Smooth muscle cell (in vitro differentiated cells): ENCODE measurements at regions not wholly inside any gene's neighbourhood (a gene's known extent, or its start where the extent isn't known, plus 50 kb on each side); places are given as distances from the start of the nearest gene placed in this dataset.

Experiments used
- DNase-seq: peaks from one replicate; lab custom pipeline; 2025; ENCODE audit not compliant: unreplicated experiment; lab: John Stamatoyannopoulos, UW
- H2AFZ ChIP-seq: fragments of 200-600 bp; sonication (generic); 2 replicates; pipeline ENCODE4 v1.6.0; 2016; ENCODE audit warnings: antibody characterized with exemption, low read depth, mild to moderate bottlenecking
- H3F3A ChIP-seq: fragments of 200-600 bp; sonication (generic); 2 replicates; pipeline ENCODE4 v1.6.0; 2017; ENCODE audit warnings: antibody characterized with exemption, low read depth
- H3K27ac ChIP-seq: fragments of 200-600 bp; sonication (generic); 2 replicates; pipeline ENCODE4 v1.5.1; 2016; ENCODE audit warnings: low read depth, mild to moderate bottlenecking
- H3K27me3 ChIP-seq: fragments of 200-600 bp; sonication (generic); 2 replicates; pipeline ENCODE4 v1.6.1; 2016; ENCODE audit warnings: low read depth, mild to moderate bottlenecking
- H3K36me3 ChIP-seq: fragments of 200-600 bp; sonication (generic); 2 replicates; pipeline ENCODE4 v1.5.1; 2016; ENCODE audit warnings: low read depth
- H3K4me1 ChIP-seq: fragments of 200-600 bp; sonication (generic); 2 replicates; pipeline ENCODE4 v1.5.1; 2016; ENCODE audit warnings: low read depth
- H3K4me2 ChIP-seq: fragments of 200-600 bp; sonication (generic); 2 replicates; pipeline ENCODE4 v1.6.0; 2016; ENCODE audit warnings: mild to moderate bottlenecking
- H3K4me3 ChIP-seq: fragments of 200-600 bp; sonication (generic); 2 replicates; pipeline ENCODE4 v1.5.1; 2016; ENCODE audit warnings: mild to moderate bottlenecking
- H3K79me2 ChIP-seq: fragments of 200-600 bp; sonication (generic); 2 replicates; pipeline ENCODE4 v1.6.0; 2016; ENCODE audit warnings: low read depth, mild to moderate bottlenecking
- H3K9ac ChIP-seq: fragments of 200-600 bp; sonication (generic); 2 replicates; pipeline ENCODE4 v1.6.0; 2016; ENCODE audit warnings: low read depth
- H3K9me3 ChIP-seq: fragments of 200-600 bp; sonication (generic); replicated peaks from 2 replicates; pipeline ENCODE4 v1.5.1; 2016; ENCODE audit warnings: low read depth
- H4K20me1 ChIP-seq: fragments of 200-600 bp; sonication (generic); 2 replicates; pipeline ENCODE4 v1.6.0; 2016; ENCODE audit warnings: low read depth
- WGBS: methylation state at CpG from one replicate; pipeline ENCODE4 v1.1.7; 2016; ENCODE audit warnings: low lambda C conversion rate; 5-methylcytosine and 5-hydroxymethylcytosine counted together
- TF ChIP-seq, protein P1 (sequence below): fragments of 200-600 bp; sonication (generic); IDR thresholded peaks from 2 replicates; pipeline ENCODE4 v1.5.1; 2017; ENCODE audit warnings: borderline replicate concordance, mild to moderate bottlenecking, antibody characterized with exemption; ENCODE audit not compliant: insufficient read depth, poor library complexity, severe bottlenecking

- no peak overlapping the region for H3K9ac ChIP-seq
- H3F3A ChIP-seq: no peaks in the 10 kb centered on the region
- H2AFZ ChIP-seq: no peak overlapping the region
- no peak overlapping the region for H3K27ac ChIP-seq
- TF ChIP-seq, protein P1, sequence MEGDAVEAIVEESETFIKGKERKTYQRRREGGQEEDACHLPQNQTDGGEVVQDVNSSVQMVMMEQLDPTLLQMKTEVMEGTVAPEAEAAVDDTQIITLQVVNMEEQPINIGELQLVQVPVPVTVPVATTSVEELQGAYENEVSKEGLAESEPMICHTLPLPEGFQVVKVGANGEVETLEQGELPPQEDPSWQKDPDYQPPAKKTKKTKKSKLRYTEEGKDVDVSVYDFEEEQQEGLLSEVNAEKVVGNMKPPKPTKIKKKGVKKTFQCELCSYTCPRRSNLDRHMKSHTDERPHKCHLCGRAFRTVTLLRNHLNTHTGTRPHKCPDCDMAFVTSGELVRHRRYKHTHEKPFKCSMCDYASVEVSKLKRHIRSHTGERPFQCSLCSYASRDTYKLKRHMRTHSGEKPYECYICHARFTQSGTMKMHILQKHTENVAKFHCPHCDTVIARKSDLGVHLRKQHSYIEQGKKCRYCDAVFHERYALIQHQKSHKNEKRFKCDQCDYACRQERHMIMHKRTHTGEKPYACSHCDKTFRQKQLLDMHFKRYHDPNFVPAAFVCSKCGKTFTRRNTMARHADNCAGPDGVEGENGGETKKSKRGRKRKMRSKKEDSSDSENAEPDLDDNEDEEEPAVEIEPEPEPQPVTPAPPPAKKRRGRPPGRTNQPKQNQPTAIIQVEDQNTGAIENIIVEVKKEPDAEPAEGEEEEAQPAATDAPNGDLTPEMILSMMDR: no peak
- H3K27me3 ChIP-seq: peaks cover 6% of the 10 kb centered on the region
- H3K9me3 ChIP-seq: no peaks in the 10 kb centered on the region
- H3K4me3 ChIP-seq: no peak overlapping the region
- no peaks in the 10 kb centered on the region for H4K20me1 ChIP-seq
- H3K4me2 ChIP-seq: no peak overlapping the region
- WGBS: 71% methylated on average over 5 of the region's 5 CpGs
- H3K79me2 ChIP-seq: no peaks in the 10 kb centered on the region
- no peaks in the 10 kb centered on the region for H3K36me3 ChIP-seq
- DNase-seq: no peak
- H3K4me1 ChIP-seq: no peaks in the 10 kb centered on the region
Observed at GRCh38 chr11:93957397-93957952, 63.7 kb upstream of the HEPHL1 start.

- Histone ChIP-seq H4K20me1 (no peaks in the 10 kb centered on the region), H3K4me3 (no peak overlapping the region), H3F3A (no peaks in the 10 kb centered on the region), H3K36me3 (no peaks in the 10 kb centered on the region), H3K27ac (no peak overlapping the region), H3K9ac (no peak overlapping the region), H3K4me1 (no peaks in the 10 kb centered on the region), H3K4me2 (no peak overlapping the region), H3K27me3 (peaks cover 6% of the 10 kb centered on the region), H3K79me2 (no peaks in the 10 kb centered on the region), H2AFZ (no peak overlapping the region), H3K9me3 (no peaks in the 10 kb centered on the region)
- 86% methylated on average over 3 of the region's 3 CpGs for WGBS
- TF ChIP-seq, protein P1: no peak
- DNase-seq: no peak
Observed at GRCh38 chr11:93958991-93959390, 62.2 kb upstream of the HEPHL1 start.

DNA sequence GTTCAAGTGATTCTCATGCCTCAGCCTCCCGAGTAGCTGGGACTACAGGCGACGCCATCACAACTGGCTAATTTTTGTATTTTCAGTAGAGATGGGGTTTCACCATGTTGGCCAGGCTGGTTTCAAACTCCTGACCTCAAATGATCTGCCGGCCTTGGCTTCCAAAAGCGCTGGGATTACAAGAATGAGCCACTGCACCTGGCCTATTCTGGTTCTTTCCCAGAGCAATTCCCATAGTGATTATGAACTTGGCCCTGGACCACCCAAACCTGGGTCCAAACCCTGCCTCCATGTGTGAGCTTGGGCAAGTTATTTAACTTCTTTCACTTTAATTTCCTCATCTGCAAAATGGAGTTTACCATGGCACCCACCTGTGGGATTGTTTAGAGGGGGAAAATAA, 61.5 kb upstream of the HEPHL1 start:
- WGBS: 79% methylated on average over 5 of the region's 5 CpGs

DNA sequence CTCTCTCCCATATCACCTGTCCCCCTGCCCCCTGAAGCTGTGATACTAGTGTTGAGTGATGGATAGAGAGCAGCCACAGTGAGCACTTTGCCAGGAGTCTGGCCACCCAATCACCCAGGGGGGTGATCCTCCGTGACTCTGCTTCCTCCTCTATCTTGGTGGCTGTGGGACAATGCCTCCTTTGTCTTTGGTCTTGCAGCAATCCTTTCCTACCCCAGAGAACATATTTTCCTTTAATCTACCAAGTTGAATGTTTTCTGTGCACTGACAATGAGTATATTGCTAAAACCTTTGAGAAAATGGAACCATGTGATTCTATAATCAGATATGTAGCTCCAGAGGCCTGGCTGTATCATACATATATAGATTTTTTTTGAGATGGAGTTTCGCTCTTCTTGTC, 58.1 kb upstream of the HEPHL1 start:
- Histone ChIP-seq H2AFZ (no peak overlapping the region), H3K4me2 (no peak overlapping the region), H4K20me1 (no peaks in the 10 kb centered on the region), H3K4me3 (no peak overlapping the region), H3K27ac (no peak overlapping the region), H3K36me3 (no peaks in the 10 kb centered on the region), H3K4me1 (no peaks in the 10 kb centered on the region), H3K9ac (no peak overlapping the region), H3K27me3 (peaks cover 6% of the 10 kb centered on the region), H3K9me3 (no peaks in the 10 kb centered on the region), H3K79me2 (no peaks in the 10 kb centered on the region), H3F3A (no peaks in the 10 kb centered on the region)
- no peak for DNase-seq
- WGBS: 84% methylated on average over 2 of the region's 2 CpGs
- TF ChIP-seq, protein P1: no peak

More for the DNA sequence above, 61.5 kb upstream of the HEPHL1 start:
- no peak overlapping the region for H2AFZ ChIP-seq
- no peaks in the 10 kb centered on the region for H3K4me1 ChIP-seq
- no peak overlapping the region for H3K4me3 ChIP-seq
- H3K9ac ChIP-seq: no peak overlapping the region
- no peaks in the 10 kb centered on the region for H3K9me3 ChIP-seq
- no peaks in the 10 kb centered on the region for H4K20me1 ChIP-seq
- no peaks in the 10 kb centered on the region for H3K36me3 ChIP-seq
- H3F3A ChIP-seq: no peaks in the 10 kb centered on the region
- no peak for DNase-seq
- H3K4me2 ChIP-seq: no peak overlapping the region
- H3K27ac ChIP-seq: no peak overlapping the region
- TF ChIP-seq, protein P1: no peak
- peaks cover 6% of the 10 kb centered on the region for H3K27me3 ChIP-seq
- H3K79me2 ChIP-seq: no peaks in the 10 kb centered on the region
